Esophagus muscularis mucosa (tissue), 4 donors: ENCODE measurements at regions not wholly inside any gene's neighbourhood (a gene's known extent, or its start where the extent isn't known, plus 50 kb on each side); places are given as distances from the start of the nearest gene placed in this dataset.

Source experiments
- DNase-seq: peaks from one replicate; pipeline ENCODE4 v3.0.0-alpha.2; 2017; ENCODE audit errors: extremely low spot score
- H3K27ac ChIP-seq, 4 donors: fragments of 200-600 bp; sonication (generic); replicated peaks in 1 of 4; 1 replicate in 3 of 4; 2 replicates in 1 of 4; pipeline ENCODE4 v1.5.1; 2016 to 2019; ENCODE audit warnings: mild to moderate bottlenecking in 1 of 4
- H3K27me3 ChIP-seq, 4 donors: fragments of 200-600 bp; sonication (generic); one replicate each; pipeline versions ENCODE4 v1.5.1 to v1.6.0; 2016 to 2019
- H3K36me3 ChIP-seq, 4 donors: fragments of 200-600 bp; sonication (generic); one replicate each; pipeline ENCODE4 v1.5.1; 2016 to 2019
- H3K4me1 ChIP-seq, 4 donors: fragments of 200-600 bp; sonication (generic); one replicate each; pipeline ENCODE4 v1.5.1; 2016 to 2019
- H3K4me3 ChIP-seq, 4 donors: fragments of 200-600 bp; sonication (generic); 1 replicate in 2 of 4; 2 replicates in 2 of 4; pipeline ENCODE4 v1.5.1; 2016 to 2019; ENCODE audit warnings: mild to moderate bottlenecking in 4 of 4, moderate library complexity in 1 of 4
- H3K9me3 ChIP-seq, 4 donors: fragments of 200-600 bp; sonication (generic); 1 replicate in 3 of 4; 2 replicates in 1 of 4; pipeline ENCODE4 v1.5.1; 2016 to 2019
- EP300 ChIP-seq: sonication (generic); formaldehyde crosslinking; IDR thresholded peaks from one replicate; pipeline ENCODE4 v1.6.1; 2017; ENCODE audit warnings: antibody characterized with exemption
- POLR2A ChIP-seq: fragments of 450-650 bp; IDR thresholded peaks from one replicate; pipeline ENCODE4 v1.6.1; 2017; ENCODE audit warnings: antibody characterized with exemption, moderate library complexity, mild to moderate bottlenecking, low read depth
- POLR2AphosphoS5 ChIP-seq, 2 donors: sonication (generic); formaldehyde crosslinking; IDR thresholded peaks; one replicate each; pipeline ENCODE4 v1.6.1; 2017; ENCODE audit warnings: antibody characterized with exemption in 2 of 2
- WGBS: methylation state at CpG from one replicate; pipeline ENCODE4 v1.1.5; 2018; 5-methylcytosine and 5-hydroxymethylcytosine counted together
- intact Hi-C: fragments of 100-400 bp; cut with DNase I; formaldehyde crosslinking; loops from one replicate; pipeline ENCODE4 v1.15.1; 2023
- TF ChIP-seq, protein P1 (sequence below), 3 experiments: fragments of 200-600 bp in 2 of 3; fragments of 450-650 bp in 1 of 3; sonication (generic) in 2 of 3; IDR thresholded peaks; one replicate each; pipeline ENCODE4 v1.5.1; 2017 to 2019; ENCODE audit warnings: antibody characterized with exemption in 3 of 3, mild to moderate bottlenecking in 2 of 3, moderate library complexity in 1 of 3

DNA sequence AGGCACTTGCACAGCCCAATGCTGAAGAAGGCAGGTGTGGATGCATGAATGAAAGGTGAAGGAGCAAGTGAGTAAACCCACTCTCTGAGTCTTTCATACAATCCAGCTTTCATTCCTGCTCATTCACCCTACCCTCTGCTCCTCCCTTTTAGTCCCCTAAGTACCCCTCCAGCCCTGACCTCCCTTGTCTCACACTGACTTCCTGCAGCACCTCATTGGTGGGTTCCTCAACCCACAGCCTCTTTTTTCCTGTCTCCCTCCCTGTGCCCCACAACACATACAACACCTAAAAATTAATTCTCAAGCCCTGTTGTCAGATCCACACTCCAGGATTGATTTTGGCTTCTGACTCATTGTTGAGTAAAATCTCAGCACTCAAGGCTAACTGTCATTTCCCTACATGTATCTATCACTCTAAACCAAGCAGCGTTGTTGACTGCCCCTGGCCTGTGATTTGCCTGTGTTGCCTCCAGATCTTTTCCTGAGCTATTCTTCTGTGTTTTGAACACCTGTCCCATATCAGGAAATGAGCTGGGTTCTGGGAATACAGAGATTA, 177.3 kb upstream of the SERP2 start:
- Histone ChIP-seq H3K4me1 (peaks cover 20 to 44% (median 40%) of the 10 kb centered on the region in 4 donors), H3K4me3 (no peak overlapping the region), H3K27ac (no peak overlapping the region), H3K9me3 (no peaks in the 10 kb centered on the region), H3K27me3 (no peaks in the 10 kb centered on the region), H3K36me3 (no peaks in the 10 kb centered on the region)
- peak; percentile 72 for DNase-seq
- intact Hi-C loops = loop anchor here (5.0 kb wide), 1 partner anchor 236 kb away; no protein-coding TSS in a partner anchor
- TF ChIP-seq EP300 (no peak), POLR2AphosphoS5 (IDR thresholded peaks at IDR 0.05) (no peak), POLR2A (no peak)
- TF ChIP-seq, protein P1, sequence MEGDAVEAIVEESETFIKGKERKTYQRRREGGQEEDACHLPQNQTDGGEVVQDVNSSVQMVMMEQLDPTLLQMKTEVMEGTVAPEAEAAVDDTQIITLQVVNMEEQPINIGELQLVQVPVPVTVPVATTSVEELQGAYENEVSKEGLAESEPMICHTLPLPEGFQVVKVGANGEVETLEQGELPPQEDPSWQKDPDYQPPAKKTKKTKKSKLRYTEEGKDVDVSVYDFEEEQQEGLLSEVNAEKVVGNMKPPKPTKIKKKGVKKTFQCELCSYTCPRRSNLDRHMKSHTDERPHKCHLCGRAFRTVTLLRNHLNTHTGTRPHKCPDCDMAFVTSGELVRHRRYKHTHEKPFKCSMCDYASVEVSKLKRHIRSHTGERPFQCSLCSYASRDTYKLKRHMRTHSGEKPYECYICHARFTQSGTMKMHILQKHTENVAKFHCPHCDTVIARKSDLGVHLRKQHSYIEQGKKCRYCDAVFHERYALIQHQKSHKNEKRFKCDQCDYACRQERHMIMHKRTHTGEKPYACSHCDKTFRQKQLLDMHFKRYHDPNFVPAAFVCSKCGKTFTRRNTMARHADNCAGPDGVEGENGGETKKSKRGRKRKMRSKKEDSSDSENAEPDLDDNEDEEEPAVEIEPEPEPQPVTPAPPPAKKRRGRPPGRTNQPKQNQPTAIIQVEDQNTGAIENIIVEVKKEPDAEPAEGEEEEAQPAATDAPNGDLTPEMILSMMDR (IDR thresholded peaks at IDR 0.05) = no peak
- 69% methylated on average over 1 of the region's 1 CpG for WGBS

DNA sequence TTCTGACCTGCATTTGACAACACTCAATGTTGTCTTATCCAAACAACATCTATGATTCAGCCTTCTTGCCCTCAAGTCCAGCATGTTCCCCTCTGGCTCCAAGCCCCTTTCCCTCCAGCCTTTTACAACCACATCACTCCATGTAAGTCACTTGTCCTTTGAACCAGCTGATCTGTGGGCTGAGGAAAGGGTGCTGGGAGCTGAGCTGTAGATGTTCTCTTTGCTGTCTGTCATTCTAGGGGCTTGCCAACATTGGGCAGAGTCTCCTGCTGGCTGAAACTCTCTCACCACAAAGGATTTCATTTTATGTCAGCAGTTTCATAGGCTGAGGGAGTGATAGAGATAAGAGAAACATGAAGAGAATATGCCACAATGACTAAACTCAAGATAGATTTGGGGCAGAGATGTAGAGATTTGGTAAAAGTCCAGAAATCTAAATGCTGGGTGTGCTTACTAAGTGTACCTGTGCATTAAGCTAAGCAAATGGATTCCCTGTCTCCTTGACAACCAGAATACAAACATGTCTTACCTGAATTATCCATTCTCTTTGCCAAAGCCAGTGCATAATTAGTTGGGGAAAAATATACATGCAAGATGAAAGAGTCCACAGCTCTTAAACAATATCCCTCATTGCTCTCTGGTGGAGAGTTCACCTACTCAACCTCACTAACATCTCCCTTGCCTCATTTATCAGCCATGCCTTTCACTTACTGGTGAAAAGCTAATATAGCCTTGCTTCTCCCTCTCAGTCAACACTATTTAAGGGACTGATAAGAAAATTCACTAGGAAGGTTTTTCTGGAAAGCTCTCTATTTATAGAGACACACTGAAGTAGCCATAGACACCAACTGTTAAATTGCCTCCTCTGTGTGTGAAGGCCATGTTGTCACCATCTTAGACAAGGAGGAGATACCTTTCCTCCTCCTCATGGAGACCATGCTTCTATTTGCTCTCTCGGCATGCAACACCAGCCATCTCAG, 175.5 kb upstream of the SERP2 start:
- Histone ChIP-seq H3K27me3 (no peaks in the 10 kb centered on the region), H3K9me3 (no peaks in the 10 kb centered on the region), H3K36me3 (no peaks in the 10 kb centered on the region), H3K4me1 (peaks cover 20 to 37% (median 35%) of the 10 kb centered on the region in 4 donors), H3K4me3 (no peak overlapping the region), H3K27ac (peak overlapping the region in 3 of 4 donors; percentile 59 to 65 (median 59))
- intact Hi-C loops = loop anchor here (5.0 kb wide), 1 partner anchor 234 kb away; no protein-coding TSS in a partner anchor
- WGBS = 82% methylated on average over 1 of the region's 1 CpG
- peak; percentile 68 for DNase-seq
- TF ChIP-seq, protein P1 (IDR thresholded peaks at IDR 0.05) = no peak
- TF ChIP-seq POLR2AphosphoS5 (IDR thresholded peaks at IDR 0.05) = no peak

DNA sequence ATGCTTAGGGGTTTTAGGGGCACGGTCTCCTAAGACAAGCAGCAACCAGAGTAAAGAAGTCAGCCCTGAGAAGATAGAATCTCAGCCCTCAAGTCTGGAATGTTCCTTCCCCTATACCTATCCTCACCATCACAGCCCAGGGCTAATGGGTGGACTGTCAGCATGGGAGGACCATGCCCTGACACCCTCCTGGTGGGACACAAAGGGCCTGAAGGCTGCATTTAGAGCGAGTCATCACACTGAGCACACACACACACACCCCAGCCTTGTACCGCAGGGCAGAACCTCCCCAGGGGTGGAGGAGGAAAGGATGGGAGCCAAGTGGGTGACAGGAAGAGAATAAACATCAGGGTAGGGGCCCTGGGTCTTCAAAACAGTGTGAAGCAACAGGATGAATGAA, 174.8 kb upstream of the SERP2 start:
- intact Hi-C loops = loop anchor here (5.0 kb wide), 1 partner anchor 233 kb away; no protein-coding TSS in a partner anchor
- Histone ChIP-seq H3K36me3 (no peaks in the 10 kb centered on the region), H3K27ac (peak overlapping the region; percentile 59 to 69 (median 62)), H3K9me3 (no peaks in the 10 kb centered on the region), H3K4me1 (peaks cover 20 to 37% (median 33%) of the 10 kb centered on the region in 4 donors), H3K4me3 (no peak overlapping the region), H3K27me3 (no peaks in the 10 kb centered on the region)
- TF ChIP-seq, protein P1 (IDR thresholded peaks at IDR 0.05) = no peak
- no peak for TF ChIP-seq POLR2AphosphoS5 (IDR thresholded peaks at IDR 0.05)
- DNase-seq = no peak
- WGBS = 83% methylated on average over 3 of the region's 3 CpGs

DNA sequence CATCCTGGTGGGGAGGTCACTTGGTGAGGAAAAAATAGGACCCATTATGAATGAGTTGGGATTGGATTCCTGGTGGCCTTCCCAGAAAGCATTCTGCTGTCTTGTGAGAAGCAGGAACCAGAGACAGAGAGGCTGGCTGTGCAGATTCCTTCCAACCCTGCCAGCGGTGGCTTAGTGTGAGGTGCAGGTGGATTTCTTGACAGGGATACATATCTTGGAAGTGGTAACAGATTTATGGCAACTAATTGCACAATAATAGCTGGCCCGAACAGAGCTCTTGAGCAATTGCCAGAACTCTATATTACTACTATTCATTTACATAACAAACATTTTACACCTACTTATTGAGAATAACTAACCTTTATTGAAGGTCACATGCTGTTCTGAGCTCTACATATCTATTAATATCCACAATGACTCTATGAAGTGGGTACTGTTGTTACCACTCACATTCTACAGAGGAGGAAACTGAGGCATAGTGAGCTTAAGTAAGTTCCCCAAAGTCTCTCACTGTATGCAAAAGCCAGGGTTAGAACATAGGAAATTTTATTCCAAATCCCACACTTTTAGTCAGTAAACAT, 173.9 kb upstream of the SERP2 start:
- H3K27ac ChIP-seq = peak overlapping the region; percentile 59 to 69 (median 62)
- no peaks in the 10 kb centered on the region for H3K36me3 ChIP-seq
- H3K9me3 ChIP-seq = no peaks in the 10 kb centered on the region
- no peak overlapping the region for H3K4me3 ChIP-seq
- DNase-seq = no peak
- intact Hi-C loops = loop anchor here (5.0 kb wide), 1 partner anchor 233 kb away; no protein-coding TSS in a partner anchor
- TF ChIP-seq, protein P1 (IDR thresholded peaks at IDR 0.05) = no peak
- no peak for TF ChIP-seq POLR2A
- peak; percentile 80 to 81 for TF ChIP-seq POLR2AphosphoS5 (IDR thresholded peaks at IDR 0.05)
- TF ChIP-seq EP300 = peak; percentile 77
- H3K4me1 ChIP-seq = peaks cover 20 to 37% (median 32%) of the 10 kb centered on the region in 4 donors
- H3K27me3 ChIP-seq = no peaks in the 10 kb centered on the region
- WGBS = 44% methylated on average over 2 of the region's 2 CpGs
